Mesenchymal stem cell (in vitro differentiated cells and primary cell): ENCODE measurements at regions not wholly inside any gene's neighbourhood (a gene's known extent, or its start where the extent isn't known, plus 50 kb on each side); places are given as distances from the start of the nearest gene placed in this dataset.

ENCODE experiments used
- DNase-seq: peaks from one replicate; pipeline ENCODE4 v3.0.0-alpha.2; 2013
- H2AFZ ChIP-seq: one replicate; pipeline ENCODE4 v1.6.1; 2013; ENCODE audit warnings: low read depth, mild to moderate bottlenecking, control low read depth, inconsistent platforms, low read length, moderate library complexity
- H2AK5ac ChIP-seq: 2 replicates; pipeline ENCODE4 v1.6.1; 2013; ENCODE audit warnings: low read length, moderate library complexity, mild to moderate bottlenecking, inconsistent platforms; ENCODE audit not compliant: severe bottlenecking
- H2BK120ac ChIP-seq: one replicate; pipeline ENCODE4 v1.6.1; 2013; ENCODE audit warnings: low read depth, mild to moderate bottlenecking, inconsistent platforms, low read length, moderate library complexity
- H2BK12ac ChIP-seq, 2 experiments: one replicate each; pipeline ENCODE4 v1.6.1; 2013; ENCODE audit warnings: inconsistent platforms in 2 of 2, low read length in 2 of 2, mild to moderate bottlenecking in 2 of 2, moderate library complexity in 2 of 2, control low read depth in 1 of 2
- H2BK15ac ChIP-seq: one replicate; pipeline ENCODE4 v1.6.1; 2013; ENCODE audit warnings: mild to moderate bottlenecking, low read depth, inconsistent platforms; ENCODE audit not compliant: poor library complexity, severe bottlenecking
- H2BK5ac ChIP-seq: 2 replicates; pipeline ENCODE4 v1.6.1; 2013; ENCODE audit warnings: low read depth, mild to moderate bottlenecking, low read length, control low read depth, inconsistent platforms; ENCODE audit not compliant: poor library complexity, severe bottlenecking
- H3K14ac ChIP-seq, 2 experiments: one replicate each; pipeline ENCODE4 v1.6.1; 2013; ENCODE audit warnings: inconsistent platforms in 2 of 2, low read length in 2 of 2, control low read depth in 1 of 2, mild to moderate bottlenecking in 1 of 2, moderate library complexity in 1 of 2
- H3K18ac ChIP-seq, 2 experiments: one replicate each; pipeline ENCODE4 v1.6.1; 2013; ENCODE audit warnings: inconsistent platforms in 2 of 2, low read length in 2 of 2, control low read depth in 1 of 2, low read depth in 1 of 2, mild to moderate bottlenecking in 1 of 2
- H3K23ac ChIP-seq, 2 experiments: one replicate each; pipeline ENCODE4 v1.6.1; 2013; ENCODE audit warnings: inconsistent platforms in 2 of 2, low read length in 2 of 2, mild to moderate bottlenecking in 2 of 2, moderate library complexity in 2 of 2, control low read depth in 1 of 2
- H3K27ac ChIP-seq: 2 replicates; pipeline ENCODE4 v1.5.1; 2013; ENCODE audit warnings: mild to moderate bottlenecking, moderate library complexity, low read length, control low read depth, inconsistent platforms; ENCODE audit not compliant: poor library complexity, severe bottlenecking
- H3K27me3 ChIP-seq, 2 experiments: 2 replicates each; pipeline versions ENCODE4 v1.6.1 to v1.7.0; 2013; ENCODE audit warnings: low read length in 2 of 2, mild to moderate bottlenecking in 2 of 2, moderate library complexity in 2 of 2, control low read depth in 1 of 2, inconsistent platforms in 1 of 2; ENCODE audit not compliant: control insufficient read depth in 1 of 2, insufficient read depth in 1 of 2
- H3K36me3 ChIP-seq, 2 experiments: 2 replicates each; pipeline versions ENCODE4 v1.6.1 to v1.7.0; 2013; ENCODE audit warnings: low read length in 2 of 2, control low read depth in 1 of 2, inconsistent platforms in 1 of 2, low read depth in 1 of 2, mild to moderate bottlenecking in 1 of 2; ENCODE audit not compliant: insufficient read depth in 2 of 2, control insufficient read depth in 1 of 2
- H3K4ac ChIP-seq, 2 experiments: one replicate each; pipeline ENCODE4 v1.6.1; 2013; ENCODE audit warnings: inconsistent platforms in 2 of 2, low read length in 2 of 2, mild to moderate bottlenecking in 2 of 2, moderate library complexity in 2 of 2, control low read depth in 1 of 2, low read depth in 1 of 2
- H3K4me1 ChIP-seq: 2 replicates; pipeline ENCODE4 v1.6.1; 2013; ENCODE audit warnings: low read depth, low read length, control low read depth; ENCODE audit not compliant: control insufficient read depth, insufficient read depth
- H3K4me2 ChIP-seq: 2 replicates; pipeline ENCODE4 v1.6.1; 2013; ENCODE audit warnings: low read length, mild to moderate bottlenecking, inconsistent platforms; ENCODE audit not compliant: poor library complexity, severe bottlenecking
- H3K4me3 ChIP-seq, 2 experiments: 2 replicates each; pipeline versions ENCODE4 v1.5.1 to v1.7.0; 2013; ENCODE audit warnings: low read length in 2 of 2, mild to moderate bottlenecking in 2 of 2, control low read depth in 1 of 2, low read depth in 1 of 2; ENCODE audit not compliant: insufficient read depth in 1 of 2
- H3K79me1 ChIP-seq: replicated peaks from 2 replicates; pipeline ENCODE4 v1.6.1; 2013; ENCODE audit warnings: mild to moderate bottlenecking, control low read depth, low read length, inconsistent platforms; ENCODE audit not compliant: poor library complexity, severe bottlenecking
- H3K9ac ChIP-seq: 2 replicates; pipeline ENCODE4 v1.7.0; 2013; ENCODE audit warnings: mild to moderate bottlenecking, low read length, moderate library complexity
- H3K9me3 ChIP-seq: 2 replicates; pipeline ENCODE4 v1.7.0; 2013; ENCODE audit warnings: mild to moderate bottlenecking, low read length; ENCODE audit not compliant: control insufficient read depth
- H4K8ac ChIP-seq: one replicate; pipeline ENCODE4 v1.6.1; 2013; ENCODE audit warnings: inconsistent platforms, mild to moderate bottlenecking, low read length, moderate library complexity
- H4K91ac ChIP-seq: one replicate; pipeline ENCODE4 v1.6.1; 2013; ENCODE audit warnings: mild to moderate bottlenecking, low read length, inconsistent platforms
- WGBS: methylation state at CpG from one replicate; pipeline ENCODE4 v1.1.7; 2013; ENCODE audit warnings: mixed read lengths; 5-methylcytosine and 5-hydroxymethylcytosine counted together

GRCh38 chr1:214900590-214900989 is 181.9 kb upstream of the KCNK2 start:
- no peaks in the 10 kb centered on the region for H3K36me3 ChIP-seq
- no peaks in the 10 kb centered on the region for H3K79me1 ChIP-seq
- WGBS: 92% methylated on average over 2 of the region's 4 CpGs
- peak overlapping the region; percentile 23 for H3K27ac ChIP-seq
- no peak overlapping the region for H3K14ac ChIP-seq
- no peak overlapping the region for H2BK5ac ChIP-seq
- no peak overlapping the region for H2BK120ac ChIP-seq
- no peak overlapping the region for H4K8ac ChIP-seq
- H3K23ac ChIP-seq: no peak overlapping the region
- no peak overlapping the region for H2AK5ac ChIP-seq
- H3K27me3 ChIP-seq: no peaks in the 10 kb centered on the region
- H2AFZ ChIP-seq: no peak overlapping the region
- no peak for DNase-seq
- H3K4me3 ChIP-seq: no peak overlapping the region
- peaks cover 2% of the 10 kb centered on the region for H3K4me1 ChIP-seq
- H3K18ac ChIP-seq: no peak overlapping the region
- H2BK15ac ChIP-seq: no peak overlapping the region
- no peak overlapping the region for H3K4ac ChIP-seq
- no peak overlapping the region for H3K9ac ChIP-seq
- no peak overlapping the region for H4K91ac ChIP-seq
- H3K9me3 ChIP-seq: no peaks in the 10 kb centered on the region
- no peak overlapping the region for H3K4me2 ChIP-seq
- H2BK12ac ChIP-seq: no peak overlapping the region

GRCh38 chr1:214901718-214902117 is 180.8 kb upstream of the KCNK2 start:
- H2BK15ac ChIP-seq: no peak overlapping the region
- no peak overlapping the region for H4K91ac ChIP-seq
- H4K8ac ChIP-seq: no peak overlapping the region
- H3K14ac ChIP-seq: no peak overlapping the region
- WGBS: 33% methylated on average over 1 of the region's 2 CpGs
- DNase-seq: peak; percentile 34
- H3K4me2 ChIP-seq: no peak overlapping the region
- no peaks in the 10 kb centered on the region for H3K79me1 ChIP-seq
- H3K36me3 ChIP-seq: no peaks in the 10 kb centered on the region
- H2BK5ac ChIP-seq: no peak overlapping the region
- H2BK120ac ChIP-seq: no peak overlapping the region
- H2AFZ ChIP-seq: no peak overlapping the region
- H3K4me1 ChIP-seq: peaks cover 2% of the 10 kb centered on the region
- no peak overlapping the region for H2AK5ac ChIP-seq
- no peak overlapping the region for H2BK12ac ChIP-seq
- H3K27me3 ChIP-seq: no peaks in the 10 kb centered on the region
- no peak overlapping the region for H3K27ac ChIP-seq
- H3K18ac ChIP-seq: no peak overlapping the region
- H3K9ac ChIP-seq: no peak overlapping the region
- H3K9me3 ChIP-seq: no peaks in the 10 kb centered on the region
- H3K23ac ChIP-seq: no peak overlapping the region
- H3K4ac ChIP-seq: no peak overlapping the region
- H3K4me3 ChIP-seq: no peak overlapping the region

DNA sequence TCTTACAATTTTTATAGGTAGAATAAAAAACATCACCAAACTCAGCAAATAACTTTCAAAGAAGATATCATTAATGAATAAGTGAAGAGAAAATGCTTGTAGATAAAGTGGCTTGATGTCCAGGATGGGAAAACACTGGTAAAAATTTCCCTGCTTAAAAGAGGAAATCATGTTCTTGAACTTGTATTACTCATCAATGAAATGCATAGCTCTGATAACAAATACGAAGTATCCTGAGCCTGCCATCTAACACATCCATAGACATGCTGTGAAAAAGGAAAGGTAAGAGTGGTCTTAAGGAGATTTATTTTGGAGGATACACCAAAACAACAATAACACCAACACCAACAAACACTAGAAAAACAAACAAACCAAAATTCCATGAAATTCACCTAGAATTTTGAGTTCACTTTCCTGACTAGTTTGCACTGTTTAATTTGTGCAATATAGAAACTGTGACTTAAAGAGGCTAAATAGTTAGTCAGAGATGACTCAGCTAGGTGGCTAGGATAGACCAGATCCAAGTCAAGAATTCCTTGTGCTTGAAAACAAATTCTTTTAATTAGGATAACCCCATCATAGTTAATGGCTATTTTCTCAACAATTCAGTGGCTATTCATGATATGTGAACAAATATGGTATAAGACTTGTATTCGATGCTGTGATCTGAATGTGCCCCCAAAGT is 179.8 kb upstream of the KCNK2 start:
- no peak overlapping the region for H2BK5ac ChIP-seq
- no peak overlapping the region for H3K9ac ChIP-seq
- H4K91ac ChIP-seq: no peak overlapping the region
- H3K36me3 ChIP-seq: no peaks in the 10 kb centered on the region
- 60% methylated on average over 1 of the region's 2 CpGs for WGBS
- no peak overlapping the region for H3K4ac ChIP-seq
- no peaks in the 10 kb centered on the region for H3K79me1 ChIP-seq
- no peak overlapping the region for H3K23ac ChIP-seq
- H3K4me1 ChIP-seq: peaks cover 2% of the 10 kb centered on the region
- no peak overlapping the region for H2BK12ac ChIP-seq
- H3K4me2 ChIP-seq: no peak overlapping the region
- H3K4me3 ChIP-seq: no peak overlapping the region
- DNase-seq: peak; percentile 58
- no peak overlapping the region for H4K8ac ChIP-seq
- H3K18ac ChIP-seq: no peak overlapping the region
- no peaks in the 10 kb centered on the region for H3K9me3 ChIP-seq
- no peak overlapping the region for H2AFZ ChIP-seq
- no peak overlapping the region for H3K14ac ChIP-seq
- no peaks in the 10 kb centered on the region for H3K27me3 ChIP-seq
- H3K27ac ChIP-seq: no peak overlapping the region
- no peak overlapping the region for H2BK15ac ChIP-seq
- H2BK120ac ChIP-seq: no peak overlapping the region
- H2AK5ac ChIP-seq: no peak overlapping the region

- Histone ChIP-seq H2BK120ac (no peak overlapping the region), H4K8ac (peak overlapping the region; percentile 4), H3K14ac (peak overlapping the region in 1 of 2 experiments; percentile 4), H3K9ac (no peak overlapping the region), H2BK12ac (peak overlapping the region; percentile 38 to 70), H3K27me3 (no peaks in the 10 kb centered on the region), H3K79me1 (no peaks in the 10 kb centered on the region), H2BK15ac (no peak overlapping the region), H2AK5ac (no peak overlapping the region), H4K91ac (peak overlapping the region; percentile 82), H2BK5ac (no peak overlapping the region), H3K23ac (no peak overlapping the region), H3K9me3 (no peaks in the 10 kb centered on the region), H3K18ac (peak overlapping the region in 1 of 2 experiments; percentile 19), H3K4me3 (no peak overlapping the region), H3K4me2 (no peak overlapping the region), H3K36me3 (no peaks in the 10 kb centered on the region), H2AFZ (no peak overlapping the region), H3K4me1 (peaks cover 3% of the 10 kb centered on the region), H3K27ac (no peak overlapping the region), H3K4ac (no peak overlapping the region)
- no peak for DNase-seq
- WGBS: 88% methylated on average over 8 of the region's 8 CpGs
Measured at GRCh38 chr1:214912127-214912526, 170.4 kb upstream of the KCNK2 start.
